ENCODE measurements at regions not wholly inside any gene's neighbourhood (a gene's known extent, or its start where the extent isn't known, plus 50 kb on each side); places are given as distances from the start of the nearest gene placed in this dataset.

DNA sequence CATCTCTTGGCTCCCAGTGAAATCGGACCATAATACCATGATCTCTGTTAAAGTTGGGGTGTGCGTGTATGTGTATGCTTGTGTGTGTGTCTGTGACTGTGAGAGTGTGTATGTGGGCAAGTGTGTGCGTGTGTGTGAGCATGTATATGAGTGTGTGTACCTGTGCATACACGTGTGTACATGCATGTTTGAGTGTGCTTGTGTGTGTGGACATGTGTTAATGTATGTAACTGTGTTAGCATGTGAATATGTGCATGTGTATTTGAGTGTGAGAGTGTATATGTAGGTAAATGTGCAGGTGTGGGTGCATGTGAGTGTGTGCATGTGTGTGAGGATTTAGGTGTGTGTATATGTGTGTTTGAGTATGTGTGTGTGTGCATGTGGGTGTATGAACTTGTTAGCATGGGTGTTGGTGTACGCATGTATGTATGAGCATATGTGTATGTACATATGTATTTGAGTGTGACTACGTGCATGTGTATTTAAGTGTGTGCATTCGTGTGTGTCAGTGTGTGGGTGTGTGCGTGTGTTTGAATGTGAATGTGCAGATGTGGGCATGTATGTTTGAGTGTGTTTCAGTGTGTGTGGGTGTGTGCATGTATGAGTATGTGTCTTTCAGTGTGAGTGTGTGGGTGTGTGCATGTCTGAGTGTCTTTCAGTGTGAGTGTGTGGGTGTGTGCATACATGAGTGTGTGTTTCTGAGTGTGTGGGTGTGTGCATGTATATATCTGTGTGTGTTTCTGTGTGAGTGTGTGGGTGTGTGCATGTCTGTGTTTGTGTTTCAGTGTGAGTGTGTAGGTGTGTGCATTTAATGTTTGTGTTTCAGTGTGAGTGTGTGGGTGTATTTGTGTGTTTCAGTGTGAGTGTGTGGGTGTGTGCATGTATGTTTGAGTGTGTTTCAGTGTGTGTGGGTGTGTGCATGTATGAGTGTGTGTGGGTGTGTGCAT lies 183.2 kb downstream of the SOX9 start:
- no peak for DNase-seq

DNA sequence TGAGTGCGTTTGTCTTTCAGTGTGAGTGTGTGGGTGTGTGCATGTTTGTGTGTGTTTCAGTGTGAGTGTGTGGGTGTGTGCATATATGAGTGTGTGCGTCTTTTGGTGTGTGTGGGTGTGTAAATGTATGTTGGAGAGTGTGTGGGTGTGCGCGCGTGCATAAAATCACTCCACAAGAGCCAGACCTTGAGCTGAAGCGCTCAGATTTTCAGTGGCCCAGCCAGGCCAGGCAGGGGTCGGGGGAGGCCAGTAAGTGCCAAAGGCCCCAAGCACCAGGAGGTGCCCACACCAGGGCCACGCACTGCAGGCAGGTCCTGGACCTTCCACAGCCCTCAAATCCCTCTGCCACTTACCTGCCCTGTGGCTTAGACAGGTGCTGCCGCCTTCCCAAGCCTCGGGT lies 184.0 kb downstream of the SOX9 start:
- DNase-seq = no peak

DNA sequence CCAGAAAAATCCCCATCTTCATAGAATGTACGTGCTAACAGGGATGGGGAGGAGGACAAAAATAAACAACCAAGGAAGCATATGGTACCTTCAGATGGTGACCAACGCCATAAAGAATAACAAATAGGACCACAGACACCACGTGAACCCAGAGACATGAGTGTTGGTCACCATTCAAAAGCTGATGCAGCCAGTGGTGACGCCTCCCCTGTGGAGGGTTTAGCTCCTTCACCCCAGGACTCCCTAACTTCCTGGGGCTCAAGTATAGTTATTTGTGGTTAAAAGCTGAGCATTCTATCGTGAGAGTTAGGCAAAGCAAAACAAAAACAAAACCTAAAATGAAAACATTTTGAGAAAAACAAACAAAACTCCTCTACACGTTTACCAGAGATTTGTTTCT lies 184.7 kb downstream of the SOX9 start:
- no peak for DNase-seq

DNA sequence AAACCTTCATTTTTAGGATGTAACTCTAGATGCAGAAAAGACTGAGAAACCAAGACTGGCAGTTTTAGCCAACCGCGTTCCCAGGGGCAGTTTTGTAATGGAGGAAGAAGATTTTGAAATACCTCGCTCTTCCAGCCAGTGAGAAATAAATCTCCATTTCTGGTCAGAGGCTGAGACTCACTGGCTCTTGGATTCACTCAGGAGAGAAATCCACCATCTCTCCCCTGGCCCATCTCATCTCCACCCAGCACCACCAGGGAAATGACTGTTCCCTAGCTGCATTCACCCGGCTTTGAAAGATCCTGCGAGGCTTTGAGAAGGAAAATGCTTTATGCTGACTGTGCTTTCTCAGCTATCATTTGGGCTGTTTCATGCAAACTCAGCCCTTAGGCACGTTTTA lies 185.2 kb downstream of the SOX9 start:
- DNase-seq = no peak

DNA sequence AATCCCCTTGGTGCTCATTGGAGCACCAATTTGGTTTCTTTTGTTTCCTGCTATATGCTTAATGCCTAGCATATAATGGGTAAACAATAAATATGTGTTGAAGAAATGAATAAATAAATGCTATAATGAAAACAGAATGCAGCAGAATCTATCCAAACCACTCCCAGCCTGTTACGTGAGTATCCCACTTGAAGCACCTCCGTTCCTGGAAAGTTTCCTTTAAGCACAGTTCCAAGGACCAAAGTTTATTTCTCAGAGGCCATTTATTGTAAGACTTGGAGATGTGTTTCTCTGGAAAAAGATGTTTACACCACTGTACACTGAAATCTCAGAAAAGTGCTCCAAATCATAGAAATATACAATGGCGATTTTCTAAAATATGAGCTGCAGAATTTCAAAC lies 187.0 kb downstream of the SOX9 start:
- no peak for DNase-seq

DNA sequence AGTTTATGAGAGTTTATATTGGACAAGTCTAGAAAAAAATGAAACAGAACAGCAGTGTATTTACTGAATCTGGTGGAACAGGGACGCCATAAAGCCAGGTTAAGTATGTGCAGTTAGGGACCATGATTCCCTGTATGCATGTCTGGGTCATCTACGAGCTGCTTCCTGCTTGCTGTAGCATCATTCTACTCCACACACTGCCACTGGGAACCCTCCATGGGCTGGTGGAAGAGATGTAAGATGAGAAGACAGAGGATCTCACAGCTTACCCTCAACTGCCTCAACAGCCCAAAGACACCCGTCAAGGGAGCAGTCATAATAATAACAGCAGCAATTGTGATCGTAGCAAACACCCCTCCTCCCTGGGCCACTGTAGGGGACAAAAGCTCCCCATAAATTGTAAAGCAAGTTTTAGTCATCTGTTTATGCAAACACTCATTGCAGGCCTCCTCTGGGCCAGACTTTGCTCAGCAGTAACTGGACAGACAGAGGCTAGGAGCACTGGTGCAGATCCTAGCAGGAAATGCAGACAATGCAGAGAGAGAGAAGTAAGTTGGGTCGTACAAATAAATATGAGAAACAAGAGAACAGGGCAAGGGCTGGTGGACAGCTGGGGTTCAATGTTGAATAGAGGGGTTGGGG lies 188.0 kb downstream of the SOX9 start:
- no peak for DNase-seq

DNA sequence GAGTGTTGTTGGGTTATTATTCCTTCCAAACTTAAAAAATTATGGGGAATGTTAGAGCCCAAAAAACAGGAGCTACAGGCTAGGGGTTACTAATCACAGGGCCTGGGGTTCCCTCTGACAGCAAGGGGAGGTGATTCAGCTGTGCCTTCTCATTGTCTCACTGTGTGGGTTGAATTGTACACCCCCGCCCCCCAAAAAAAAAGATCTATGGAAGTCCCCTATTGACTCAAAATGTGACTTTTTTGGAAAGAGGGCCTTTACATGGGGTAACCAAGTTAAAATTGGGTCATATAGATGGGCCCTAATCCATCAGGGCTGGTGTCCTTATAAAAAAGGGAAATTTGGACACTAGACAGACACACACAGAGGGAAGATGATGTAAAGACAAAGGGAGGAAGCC lies 190.2 kb downstream of the SOX9 start:
- no peak for DNase-seq

DNA sequence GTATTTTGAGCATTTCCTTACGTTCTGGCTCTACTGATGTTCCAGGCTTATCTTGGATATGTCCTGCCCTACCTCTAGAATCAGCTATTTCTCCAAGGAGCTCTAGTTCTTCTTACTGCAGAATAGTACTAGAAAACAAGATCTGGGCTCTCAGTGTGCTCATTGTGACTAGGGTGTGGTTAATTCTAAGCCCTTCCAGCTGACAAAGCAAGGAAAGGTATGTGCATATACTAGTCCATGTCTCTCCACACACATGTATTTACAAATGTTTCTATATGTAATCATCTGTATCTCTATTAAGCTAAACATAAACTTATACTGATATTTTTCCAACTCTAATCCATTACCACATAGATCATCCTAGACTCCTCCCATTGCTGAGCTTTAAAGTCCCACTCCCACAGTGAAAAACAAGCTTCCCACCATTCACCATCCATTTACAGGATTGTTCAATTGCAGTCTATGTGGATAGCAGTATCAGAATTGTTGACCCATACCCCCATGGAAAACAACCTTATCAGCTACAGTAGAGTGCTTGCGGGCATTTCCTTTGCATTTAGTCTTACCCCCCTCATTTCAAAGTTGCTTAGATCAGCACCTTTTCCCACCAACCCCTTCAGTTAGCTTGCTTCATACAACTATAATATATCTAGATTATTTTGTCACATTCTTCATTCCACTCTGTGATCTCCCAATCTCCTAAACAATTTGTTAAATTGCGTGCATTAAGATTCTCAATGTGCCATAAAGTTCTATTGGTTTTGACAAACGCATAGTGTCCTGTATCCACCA lies 194.5 kb downstream of the SOX9 start:
- DNase-seq = no peak

DNA sequence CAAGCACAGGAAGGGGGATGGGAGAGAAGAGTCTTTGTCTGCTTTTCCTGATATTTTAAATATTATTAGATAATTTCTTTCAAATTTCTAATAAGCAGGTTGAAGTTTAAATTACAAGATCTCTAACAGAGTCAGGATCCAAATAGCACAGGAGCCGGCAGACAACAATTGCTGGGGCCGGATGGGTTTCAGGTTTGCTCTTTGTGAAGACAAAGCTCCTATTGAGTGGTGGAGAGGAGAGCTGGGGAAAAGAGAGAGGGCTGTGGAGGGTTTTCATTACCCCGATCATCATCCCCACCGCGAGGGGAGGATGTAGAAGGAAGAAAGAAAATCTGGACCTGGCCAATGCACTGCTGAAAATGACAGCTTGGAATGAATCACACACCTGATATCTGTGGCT lies 197.3 kb downstream of the SOX9 start:
- DNase-seq = no peak

DNA sequence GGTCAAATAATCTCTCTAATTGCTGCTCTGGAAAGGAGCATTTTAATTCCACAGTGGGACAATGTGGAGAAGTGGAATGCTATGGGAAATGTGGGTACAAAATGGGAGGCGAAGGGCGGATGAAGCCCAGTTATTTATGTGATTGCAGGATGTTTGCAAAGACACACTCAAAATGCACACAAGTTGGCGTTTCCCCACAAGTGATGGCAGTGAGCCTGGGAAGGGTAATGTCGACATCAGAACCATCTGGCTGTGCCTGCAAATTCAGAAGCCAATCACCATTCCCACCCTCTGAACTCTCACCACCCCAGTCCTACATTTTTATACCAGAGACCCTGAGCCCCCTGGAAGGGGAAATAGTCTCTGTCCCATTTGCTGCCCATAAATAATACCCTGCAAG lies 201.1 kb downstream of the SOX9 start:
- no peak for DNase-seq

DNA sequence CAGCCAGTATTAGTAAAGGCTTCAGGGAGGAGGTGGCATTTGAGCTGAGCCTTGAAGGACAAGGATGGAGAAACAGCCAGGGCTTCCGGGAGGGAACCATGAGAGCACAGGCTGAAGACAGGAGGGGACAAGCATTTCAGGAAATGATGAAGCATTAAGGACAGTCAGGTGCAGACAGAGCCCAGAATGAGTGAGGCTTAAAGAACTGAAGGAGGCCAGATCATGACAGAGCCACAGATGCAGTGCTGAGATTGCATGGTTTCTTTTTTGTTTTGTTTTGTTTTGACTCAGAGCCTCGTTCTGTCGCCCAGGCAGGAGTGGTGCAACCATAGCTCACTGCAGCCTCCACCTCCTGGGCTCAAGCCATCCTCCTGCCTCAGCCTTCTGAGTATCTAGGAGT lies 211.5 kb downstream of the SOX9 start:
- no peak for DNase-seq

DNA sequence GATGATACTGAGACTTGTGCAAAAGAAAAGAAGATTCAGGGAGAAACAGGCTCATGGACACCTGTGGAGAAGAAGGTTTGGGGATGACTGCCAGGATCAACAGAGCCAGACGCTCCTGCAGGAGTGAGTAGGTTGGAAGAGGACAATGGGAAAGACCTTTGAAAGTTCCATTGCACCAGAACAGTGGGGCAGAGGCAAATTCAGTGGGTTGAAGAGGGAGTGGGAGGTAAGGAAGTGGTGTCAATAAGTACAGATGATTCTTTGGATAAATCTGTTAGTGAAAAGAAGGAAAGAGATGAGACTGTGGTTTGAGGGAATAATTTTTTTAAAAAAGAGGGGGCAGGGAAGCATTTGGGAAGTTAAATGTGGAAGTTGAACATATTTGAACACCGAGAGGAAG lies 212.8 kb downstream of the SOX9 start:
- no peak for DNase-seq

DNA sequence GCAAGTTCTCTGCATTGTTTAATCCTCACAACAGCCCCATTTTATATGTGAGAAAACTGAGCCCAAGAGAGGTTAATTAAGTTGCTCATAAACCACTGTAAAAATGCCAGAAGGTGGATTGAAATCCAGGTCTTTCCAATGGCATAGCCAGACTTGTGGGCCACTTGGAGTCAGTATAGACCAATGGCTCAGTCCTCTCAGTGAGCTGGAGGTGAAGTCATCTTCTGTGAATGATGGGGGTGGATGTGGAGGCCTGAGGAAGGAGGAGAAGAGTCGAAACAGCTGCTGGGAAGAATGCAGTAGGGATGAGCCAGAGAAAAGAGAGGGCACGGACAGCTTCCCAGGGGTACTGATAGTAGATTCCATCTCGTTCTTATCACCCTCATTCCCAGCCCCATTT lies 213.4 kb downstream of the SOX9 start:
- no peak for DNase-seq

DNA sequence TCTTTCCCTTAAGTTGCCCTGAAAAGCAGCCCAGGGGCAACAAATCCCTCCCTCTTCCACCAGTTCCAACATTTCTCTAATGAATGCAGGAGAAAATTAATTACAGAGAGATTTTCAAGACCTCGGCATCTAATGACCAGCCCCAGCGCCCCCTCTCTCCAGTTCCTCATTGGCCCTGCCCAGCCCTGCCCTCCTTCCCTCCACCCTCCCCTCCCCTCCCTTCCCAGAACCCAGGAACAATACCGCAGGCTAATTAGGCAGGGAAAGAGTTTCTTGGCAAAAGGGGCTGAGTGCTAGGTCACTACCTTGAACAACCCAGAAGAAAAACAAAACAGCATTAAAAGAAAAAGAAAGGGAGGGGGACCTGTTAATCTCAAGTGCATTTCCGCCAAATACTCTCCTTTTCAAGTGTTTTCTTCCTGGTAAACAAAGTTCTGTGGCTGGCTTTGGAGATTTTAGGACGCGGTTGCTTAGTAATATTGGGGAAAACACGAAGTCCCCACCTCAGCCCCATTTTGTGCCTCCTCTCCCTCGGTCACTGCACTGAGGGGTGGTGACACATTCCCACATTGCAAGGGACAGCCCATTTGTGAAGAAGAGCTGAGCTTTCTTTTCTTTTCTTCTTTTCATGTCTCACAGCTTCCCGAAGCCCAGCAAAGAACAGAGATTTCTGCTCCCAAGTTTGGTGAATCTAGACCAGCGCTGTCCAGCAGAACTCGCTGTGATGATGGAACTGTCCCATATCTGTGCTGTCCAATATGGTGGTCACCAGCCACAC lies 215.4 kb downstream of the SOX9 start:
- no peak for DNase-seq

DNA sequence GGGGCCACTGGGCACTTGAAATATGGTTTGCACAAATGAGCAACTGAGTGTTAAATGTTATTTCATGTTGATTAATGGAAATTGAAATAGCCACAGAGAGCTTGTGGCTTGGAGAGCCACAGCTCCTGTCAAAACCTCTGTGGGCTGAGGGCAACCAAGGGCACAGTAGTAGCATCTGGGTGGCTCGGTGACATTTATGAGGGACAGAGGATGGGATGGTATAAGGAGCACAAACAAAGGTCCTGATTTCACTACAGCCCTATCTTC lies 215.9 kb downstream of the SOX9 start:
- no peak for DNase-seq

DNA sequence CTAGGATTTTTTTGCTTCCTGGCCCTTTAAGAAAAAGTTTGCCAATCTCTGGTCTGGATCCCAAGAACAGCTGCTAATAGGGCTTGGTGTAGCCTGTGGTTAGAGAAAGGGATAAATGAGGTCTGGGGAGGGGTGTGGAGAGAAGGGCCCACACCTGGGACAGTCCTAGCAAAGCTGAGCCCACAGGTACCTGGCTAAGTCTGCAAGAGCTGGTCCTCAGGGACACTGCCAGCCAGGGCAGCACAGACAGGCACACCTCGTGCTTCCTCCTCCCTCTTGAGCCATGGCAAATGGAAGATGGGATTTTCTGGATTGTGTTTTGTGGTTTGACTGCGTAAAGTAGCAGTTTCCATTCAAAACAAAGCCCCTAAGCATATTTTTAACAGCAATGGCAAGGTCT lies 217.5 kb downstream of the SOX9 start:
- DNase-seq = no peak

DNA sequence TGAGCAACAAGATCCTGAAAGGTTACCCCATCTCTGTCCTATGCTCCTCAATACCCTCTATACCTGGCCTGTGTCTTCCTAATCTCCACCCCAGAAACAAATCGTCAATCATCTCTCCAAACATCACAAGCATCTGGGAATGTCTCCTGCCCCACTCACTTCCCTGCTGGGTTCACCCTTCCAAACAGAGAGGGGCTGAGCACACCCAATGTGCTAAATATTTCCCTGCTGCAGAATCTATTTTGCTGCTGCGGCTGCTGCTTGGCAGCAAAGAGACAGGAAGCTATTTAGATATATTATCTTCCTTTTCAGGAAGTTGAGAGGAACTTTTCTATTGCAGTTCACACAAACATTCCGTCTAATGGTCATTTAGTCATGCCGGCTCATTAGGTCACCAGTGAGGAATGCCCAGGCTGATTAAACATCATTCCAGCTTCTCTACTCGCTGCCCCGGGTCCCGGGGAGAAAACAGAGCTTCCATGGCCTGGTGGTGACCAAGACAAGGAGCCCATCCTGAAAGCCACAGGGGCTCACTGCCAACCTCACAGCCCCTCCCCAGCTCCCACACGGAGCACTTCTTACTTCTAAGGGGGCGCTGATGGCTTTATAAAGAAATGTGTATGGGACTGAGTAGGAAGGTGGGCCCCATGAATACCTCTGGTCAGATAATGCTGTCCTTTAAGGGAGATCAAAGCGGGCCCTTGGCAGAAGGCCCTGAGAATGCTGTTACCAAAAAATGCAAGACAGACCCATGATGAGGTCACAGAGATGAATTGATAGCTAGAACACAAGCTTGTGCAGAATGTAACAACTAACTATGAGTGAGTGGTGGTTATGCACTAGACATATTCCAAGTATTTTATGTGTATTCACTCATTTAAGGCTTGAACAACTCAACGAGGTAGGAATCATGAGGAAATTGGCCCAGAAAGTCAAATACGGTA lies 218.3 kb downstream of the SOX9 start:
- peak; percentile 48 to 84 for DNase-seq

DNA sequence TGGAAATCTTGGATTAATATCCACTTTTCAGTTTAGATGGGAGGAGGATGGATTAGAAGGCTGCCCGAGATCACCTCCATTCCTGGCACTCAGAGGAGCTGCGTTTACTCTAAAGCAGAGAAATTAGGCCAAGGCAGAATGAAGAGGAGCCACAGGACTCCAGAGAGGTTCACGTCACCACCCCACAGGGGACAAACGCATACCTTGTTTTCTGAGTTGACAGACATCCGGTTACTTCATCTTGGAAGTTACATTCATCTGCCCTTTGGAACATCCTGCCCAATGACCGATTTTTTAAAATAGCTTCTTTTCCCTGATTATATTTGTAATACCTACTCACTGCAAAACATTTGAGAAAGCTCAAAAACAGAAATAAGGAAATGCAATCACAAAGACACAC lies 220.0 kb downstream of the SOX9 start:
- no peak for DNase-seq

DNA sequence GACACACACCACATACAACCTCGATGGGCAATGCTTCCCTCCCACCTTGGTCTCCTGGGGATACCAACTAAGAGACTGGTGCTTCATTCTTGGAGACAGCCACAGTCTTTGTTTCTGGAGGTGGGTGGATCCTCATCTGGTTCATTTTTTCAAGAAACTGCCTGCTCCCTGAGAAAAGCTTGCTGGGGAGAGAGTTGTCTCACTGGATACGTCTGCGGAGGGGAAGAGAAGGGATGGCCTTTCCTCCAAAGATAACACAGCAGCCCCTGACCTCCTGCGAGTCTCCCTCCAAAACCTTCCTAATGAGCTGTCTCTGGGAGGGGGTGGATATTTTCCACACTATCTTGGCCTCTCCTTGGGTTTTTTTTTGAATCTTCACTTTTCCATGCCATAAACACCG lies 221.2 kb downstream of the SOX9 start:
- no peak for DNase-seq

DNA sequence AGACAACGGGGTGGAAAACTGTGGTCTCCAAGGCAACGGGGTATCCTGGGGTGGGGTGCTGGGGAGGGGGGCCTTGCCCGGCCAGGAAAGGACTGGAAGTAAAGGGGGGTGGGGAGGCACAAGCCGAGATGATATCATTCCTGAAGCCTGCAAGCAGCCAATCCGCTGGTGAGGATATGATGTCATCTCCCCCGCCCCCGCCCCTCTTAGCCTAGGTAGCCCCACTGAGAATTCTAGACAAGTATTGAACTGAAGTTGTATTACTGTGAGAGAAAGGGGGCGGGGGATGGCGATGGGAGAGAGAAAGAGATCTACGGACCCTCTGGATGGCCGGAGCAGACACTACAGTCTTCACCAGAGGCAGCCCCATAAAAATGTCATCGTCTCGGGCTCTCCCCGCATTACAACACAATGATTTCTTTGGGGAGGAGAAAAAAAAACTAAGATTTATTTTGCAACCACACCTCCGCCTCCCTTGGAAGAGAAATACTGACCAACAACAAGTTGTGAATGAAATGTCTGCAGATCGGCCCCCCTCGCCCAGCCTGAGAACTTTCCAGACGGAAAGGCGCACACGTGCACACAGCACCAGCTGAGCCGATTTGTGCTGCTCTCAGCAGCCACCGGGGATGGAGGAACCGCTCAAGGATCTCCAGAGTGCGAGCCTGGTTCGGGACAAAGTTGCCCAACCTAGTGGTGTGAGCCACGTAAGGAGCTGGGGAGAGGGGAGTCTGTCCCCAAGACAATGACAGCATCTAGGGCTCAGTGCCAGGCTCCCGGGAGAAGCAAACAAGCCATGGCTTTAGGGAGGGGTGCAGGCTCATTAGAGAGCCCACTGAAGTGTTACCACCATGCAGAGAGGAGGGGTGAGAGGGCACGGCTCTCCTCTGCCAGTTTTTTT lies 222.1 kb downstream of the SOX9 start:
- DNase-seq = no peak

DNA sequence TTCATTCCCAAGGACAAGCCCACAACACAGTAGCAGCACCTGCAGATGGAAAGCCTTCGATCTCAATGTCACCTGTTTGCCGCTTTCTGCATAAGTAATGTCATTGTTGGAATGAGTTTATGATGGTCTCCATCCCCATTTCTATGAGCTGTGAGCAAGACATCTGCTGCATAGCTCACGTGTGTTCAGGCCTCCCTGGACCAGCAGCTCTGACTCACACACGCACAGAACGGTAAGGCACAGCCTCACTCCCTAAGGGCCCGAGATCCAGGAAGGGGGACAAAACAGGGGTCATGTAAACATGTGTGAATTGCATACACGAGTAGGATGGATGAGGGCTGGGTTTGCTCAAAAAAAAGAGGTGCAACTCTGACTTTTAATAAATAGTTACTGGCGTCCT lies 223.1 kb downstream of the SOX9 start:
- DNase-seq = no peak

Measured in SW 1271 (cell line).